Osteocyte (in vitro differentiated cells): ENCODE measurements at regions not wholly inside any gene's neighbourhood (a gene's known extent, or its start where the extent isn't known, plus 50 kb on each side); places are given as distances from the start of the nearest gene placed in this dataset.
A peak's percentile ranks its signal among the peaks of the same experiment; 100 is the strongest.

Experiments used
- DNase-seq: peaks from one replicate; pipeline ENCODE4 v3.0.0; 2021; ENCODE audit warnings: mixed read lengths; ENCODE audit not compliant: unreplicated experiment; ENCODE audit errors: extremely low spot score
- H3K27ac Mint-ChIP-seq: one replicate; pipeline ENCODE4 v1.8.0; 2021; ENCODE audit warnings: mild to moderate bottlenecking, mixed read lengths; ENCODE audit not compliant: unreplicated experiment
- H3K27me3 Mint-ChIP-seq: one replicate; pipeline ENCODE4 v1.8.0; 2021; ENCODE audit warnings: mixed read lengths; ENCODE audit not compliant: unreplicated experiment
- H3K36me3 Mint-ChIP-seq: one replicate; pipeline ENCODE4 v1.8.0; 2021; ENCODE audit warnings: mixed read lengths; ENCODE audit not compliant: unreplicated experiment
- H3K4me1 Mint-ChIP-seq: one replicate; pipeline ENCODE4 v1.8.0; 2021; ENCODE audit warnings: mixed read lengths; ENCODE audit not compliant: unreplicated experiment
- H3K4me3 Mint-ChIP-seq: one replicate; pipeline ENCODE4 v1.8.0; 2021; ENCODE audit warnings: mild to moderate bottlenecking, moderate library complexity, mixed read lengths; ENCODE audit not compliant: unreplicated experiment
- H3K9me3 Mint-ChIP-seq: one replicate; pipeline ENCODE4 v1.8.0; 2021; ENCODE audit warnings: mixed read lengths; ENCODE audit not compliant: unreplicated experiment
- CTCF ChIP-seq: fragments of 200-600 bp; sonication (generic); IDR thresholded peaks from 2 replicates; pipeline ENCODE4 v1.5.0; 2021; ENCODE audit warnings: antibody characterized with exemption, mild to moderate bottlenecking, moderate library complexity

- H3K27ac Mint-ChIP-seq: no peak overlapping the region
- H3K4me3 Mint-ChIP-seq: no peak overlapping the region
- H3K9me3 Mint-ChIP-seq: peaks cover 5% of the 10 kb centered on the region
- no peak for TF ChIP-seq CTCF
- DNase-seq: no peak
- peaks cover 4% of the 10 kb centered on the region for H3K36me3 Mint-ChIP-seq
- no peaks in the 10 kb centered on the region for H3K27me3 Mint-ChIP-seq
- H3K4me1 Mint-ChIP-seq: peaks cover 31% of the 10 kb centered on the region
These were observed 310.8 kb upstream of the KLF12 start for GRCh38 chr13:74444864-74445479.

- no peak for TF ChIP-seq CTCF
- H3K27ac Mint-ChIP-seq: peak overlapping the region; percentile 77
- no peaks in the 10 kb centered on the region for H3K27me3 Mint-ChIP-seq
- H3K4me1 Mint-ChIP-seq: peaks cover 31% of the 10 kb centered on the region
- no peak for DNase-seq
- H3K9me3 Mint-ChIP-seq: peaks cover 5% of the 10 kb centered on the region
- H3K36me3 Mint-ChIP-seq: peaks cover 4% of the 10 kb centered on the region
- H3K4me3 Mint-ChIP-seq: no peak overlapping the region
These were observed 310.0 kb upstream of the KLF12 start for GRCh38 chr13:74444161-74444571.

GRCh38 chr13:74443631-74444030 lies 309.4 kb upstream of the KLF12 start:
- Mint-ChIP-seq H3K36me3 (peaks cover 4% of the 10 kb centered on the region), H3K27ac (peak overlapping the region; percentile 77), H3K4me3 (no peak overlapping the region), H3K27me3 (no peaks in the 10 kb centered on the region), H3K4me1 (peaks cover 31% of the 10 kb centered on the region), H3K9me3 (peaks cover 5% of the 10 kb centered on the region)
- no peak for TF ChIP-seq CTCF
- DNase-seq: no peak

GRCh38 chr13:74442751-74443150 lies 308.5 kb upstream of the KLF12 start:
- Mint-ChIP-seq H3K4me3 (no peak overlapping the region), H3K9me3 (peaks cover 5% of the 10 kb centered on the region), H3K36me3 (peaks cover 4% of the 10 kb centered on the region), H3K27ac (no peak overlapping the region), H3K4me1 (peaks cover 31% of the 10 kb centered on the region), H3K27me3 (no peaks in the 10 kb centered on the region)
- no peak for TF ChIP-seq CTCF
- no peak for DNase-seq

- no peak for DNase-seq
- no peak overlapping the region for H3K4me3 Mint-ChIP-seq
- H3K27me3 Mint-ChIP-seq: no peaks in the 10 kb centered on the region
- peaks cover 14% of the 10 kb centered on the region for H3K4me1 Mint-ChIP-seq
- H3K9me3 Mint-ChIP-seq: peaks cover 5% of the 10 kb centered on the region
- no peak for TF ChIP-seq CTCF
- H3K27ac Mint-ChIP-seq: no peak overlapping the region
- H3K36me3 Mint-ChIP-seq: peaks cover 6% of the 10 kb centered on the region
These were observed 304.7 kb upstream of the KLF12 start for GRCh38 chr13:74438901-74439300.
